ENCODE measurements at regions not wholly inside any gene's neighbourhood (a gene's known extent, or its start where the extent isn't known, plus 50 kb on each side); places are given as distances from the start of the nearest gene placed in this dataset.

DNA sequence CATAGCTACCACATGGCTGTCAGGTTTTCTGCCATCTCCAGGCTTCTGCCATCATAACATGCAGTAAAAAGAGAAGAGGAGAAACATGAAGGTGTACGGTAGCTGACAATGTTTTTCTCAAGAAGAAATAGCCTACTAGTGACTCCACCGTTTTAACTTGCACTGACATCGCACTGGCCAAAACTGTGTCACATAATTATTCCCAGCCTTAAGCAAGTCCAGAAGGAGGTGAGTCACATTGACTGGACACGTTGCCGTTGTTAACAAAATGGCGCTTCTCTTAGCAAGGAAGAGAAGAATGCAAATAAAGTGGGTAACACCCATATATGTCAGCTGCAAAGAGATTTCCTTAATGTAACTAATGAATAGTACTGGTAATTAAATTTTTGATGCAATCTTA, 810.4 kb upstream of the SLC10A2 start:
- DNase-seq = no peak

DNA sequence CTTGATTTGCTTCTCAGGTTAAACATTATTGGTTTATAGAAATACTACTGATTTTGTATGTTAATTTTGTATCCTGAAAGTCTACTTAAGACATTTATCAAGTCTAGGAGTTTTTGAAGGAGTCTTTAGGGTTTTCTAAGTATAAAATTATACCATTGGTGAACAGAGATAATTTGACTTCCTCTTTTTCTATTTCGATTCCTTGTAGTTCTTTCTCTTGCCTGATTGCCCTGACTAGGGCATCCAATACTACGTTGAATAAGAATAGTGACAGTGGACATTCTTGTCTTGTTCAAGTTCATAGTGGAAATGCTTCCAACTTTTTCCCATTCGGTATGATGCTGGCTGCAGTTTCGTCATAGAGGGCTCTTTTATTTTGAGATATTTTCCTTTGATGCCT, 807.5 kb upstream of the SLC10A2 start:
- no peak for DNase-seq

DNA sequence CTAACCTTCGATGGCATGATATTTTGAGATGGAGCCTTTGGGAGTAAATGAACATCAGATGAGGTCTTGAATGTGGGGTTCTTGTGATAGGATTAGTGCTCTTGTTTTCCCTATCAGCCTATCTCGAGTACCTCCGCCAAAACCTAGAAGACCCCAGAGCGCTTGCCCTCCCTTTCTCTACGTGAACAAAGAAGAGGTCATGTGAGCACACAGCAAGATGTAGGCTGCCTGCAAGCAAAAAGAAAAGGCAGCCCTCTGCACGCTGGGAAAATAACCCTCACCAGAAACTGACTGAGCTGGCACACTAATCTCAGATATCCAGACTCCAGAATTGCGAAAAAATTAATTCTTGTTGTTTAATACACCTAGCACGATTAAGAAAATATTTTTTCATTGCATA, 799.8 kb upstream of the SLC10A2 start:
- DNase-seq = no peak

DNA sequence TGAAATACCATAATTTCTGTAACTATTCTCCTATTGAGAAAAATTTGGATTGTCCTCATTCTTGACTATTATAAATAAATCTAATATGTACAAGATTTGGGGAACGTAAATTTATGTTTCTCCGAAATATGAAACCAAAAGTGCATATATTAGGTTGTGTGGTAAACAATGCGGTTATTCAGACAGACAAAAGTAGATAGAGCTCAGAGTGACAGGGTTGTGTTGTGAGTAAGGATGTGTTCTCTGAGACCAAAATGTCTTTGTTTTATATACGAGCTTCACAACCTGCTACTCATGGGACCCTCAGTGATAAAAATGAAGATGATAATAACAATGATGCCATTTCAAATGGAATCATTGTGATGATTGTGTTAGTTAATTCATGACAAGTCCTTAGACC, 796.3 kb upstream of the SLC10A2 start:
- no peak for DNase-seq

DNA sequence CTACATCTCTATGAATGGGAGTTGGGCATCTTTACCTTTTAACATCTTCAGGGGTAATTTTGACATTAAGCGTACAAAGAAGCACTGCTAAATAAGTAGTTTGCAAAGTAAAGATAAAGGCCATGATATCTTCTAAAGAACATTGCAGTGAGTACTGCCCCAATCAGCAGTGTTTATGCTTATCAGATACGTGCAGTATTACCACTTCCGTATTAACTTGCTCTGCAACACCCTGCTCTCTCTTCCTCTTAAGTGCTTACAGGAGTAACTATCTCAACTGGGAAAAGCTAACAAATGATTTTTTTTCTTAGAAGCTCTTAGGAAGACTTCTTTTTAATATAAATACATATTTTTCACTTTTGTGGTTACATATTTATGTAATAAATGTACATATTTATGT, 793.7 kb upstream of the SLC10A2 start:
- no peak for DNase-seq

DNA sequence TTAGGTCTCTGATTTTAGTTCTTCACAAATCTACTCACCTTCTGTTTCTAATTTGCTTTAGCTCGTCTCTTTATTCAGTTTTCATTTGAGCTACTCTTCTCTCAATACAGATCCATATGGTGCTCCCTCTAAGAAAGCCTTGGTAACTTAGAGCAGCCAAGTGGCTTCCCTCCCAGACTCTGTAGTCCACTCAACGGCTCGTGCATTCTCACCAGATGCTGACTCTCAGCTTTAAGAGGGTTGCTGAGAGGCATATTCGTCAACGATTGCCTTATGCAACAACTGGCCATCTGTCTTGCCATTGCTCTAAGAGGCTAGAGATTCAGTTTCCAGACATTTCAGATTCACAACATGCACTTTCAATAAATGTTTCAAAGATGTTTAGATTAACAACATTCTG, 785.8 kb upstream of the SLC10A2 start:
- no peak for DNase-seq

DNA sequence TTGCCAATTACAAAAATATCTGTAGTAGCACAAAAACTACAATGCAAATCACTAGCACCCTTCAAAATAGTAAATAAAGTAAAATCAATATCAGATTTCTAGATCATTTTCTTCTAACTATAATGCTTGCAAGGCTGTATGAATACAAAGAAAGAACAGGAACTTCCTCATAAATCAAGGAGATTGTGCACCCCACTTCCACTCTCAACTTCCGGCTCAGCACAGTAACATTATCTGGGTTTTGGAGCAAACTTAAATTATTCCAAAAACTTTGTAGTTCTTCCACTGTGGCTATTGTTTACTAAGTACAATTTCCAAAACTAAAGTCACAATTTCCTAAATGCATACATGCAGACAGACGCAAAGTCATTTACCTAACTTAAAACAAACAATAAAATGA, 778.3 kb upstream of the SLC10A2 start:
- DNase-seq = no peak

DNA sequence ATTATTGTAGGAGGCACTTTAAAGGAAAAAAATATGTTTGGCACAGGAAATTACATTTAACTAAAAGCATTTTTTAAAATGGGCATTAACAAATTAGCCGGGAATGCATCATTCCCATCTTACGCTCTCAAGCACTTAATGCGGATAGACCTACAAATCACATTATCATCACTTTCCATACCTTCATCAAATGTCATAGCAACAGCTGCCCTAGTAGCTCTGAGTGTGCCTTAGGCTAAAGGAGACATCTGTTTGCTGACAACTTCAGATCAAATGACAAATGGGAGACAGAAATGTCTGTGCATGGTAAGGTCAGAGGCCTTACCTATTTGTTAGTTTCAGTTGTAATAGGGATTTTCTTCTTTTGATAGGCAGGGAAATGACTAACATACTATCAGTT, 773.2 kb upstream of the SLC10A2 start:
- DNase-seq = no peak

DNA sequence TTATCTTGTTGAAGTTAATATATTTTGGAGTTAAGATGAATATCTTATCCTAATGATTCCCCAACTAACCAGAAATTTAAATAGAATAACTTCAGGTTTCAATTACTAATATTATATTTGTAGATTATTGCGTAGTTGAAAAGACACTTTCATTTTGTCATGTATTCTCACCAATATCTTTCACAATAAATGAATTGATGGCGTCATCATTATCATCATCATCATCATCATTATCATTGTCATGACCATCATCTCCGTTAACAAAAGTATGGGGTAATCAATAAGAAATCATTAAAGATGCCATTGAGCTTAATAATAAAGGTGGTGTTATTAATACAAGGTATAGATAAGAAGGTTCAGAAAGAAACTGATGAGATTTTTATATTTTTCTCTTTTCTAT, 768.8 kb upstream of the SLC10A2 start:
- no peak for DNase-seq

DNA sequence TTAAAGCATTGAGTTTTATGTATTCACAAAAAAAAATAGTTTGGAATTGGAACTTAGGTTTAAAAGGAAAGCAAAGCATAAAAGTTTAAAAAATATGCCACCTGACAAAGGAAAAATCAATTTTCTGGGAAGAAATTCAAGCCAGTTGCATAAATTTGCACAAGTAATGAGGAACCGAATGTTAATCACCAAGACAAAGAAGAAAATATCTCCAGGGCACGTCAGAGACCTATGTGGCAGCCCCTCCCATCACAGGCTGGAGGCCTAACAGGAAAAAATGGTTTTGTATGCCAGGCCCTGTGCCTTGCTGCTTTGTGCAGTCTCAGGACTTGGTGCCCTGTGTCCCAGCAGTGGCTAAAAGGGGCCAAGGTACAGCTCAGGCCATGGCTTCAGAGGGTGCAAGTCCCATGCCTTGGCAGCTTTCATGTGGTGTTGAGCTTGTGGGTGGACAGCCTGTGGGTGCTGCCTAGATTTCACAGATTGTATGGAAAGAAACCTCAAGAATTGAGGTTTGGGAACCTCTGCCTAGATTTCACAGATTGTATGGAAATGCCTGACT, 767.2 kb upstream of the SLC10A2 start:
- no peak for DNase-seq

DNA sequence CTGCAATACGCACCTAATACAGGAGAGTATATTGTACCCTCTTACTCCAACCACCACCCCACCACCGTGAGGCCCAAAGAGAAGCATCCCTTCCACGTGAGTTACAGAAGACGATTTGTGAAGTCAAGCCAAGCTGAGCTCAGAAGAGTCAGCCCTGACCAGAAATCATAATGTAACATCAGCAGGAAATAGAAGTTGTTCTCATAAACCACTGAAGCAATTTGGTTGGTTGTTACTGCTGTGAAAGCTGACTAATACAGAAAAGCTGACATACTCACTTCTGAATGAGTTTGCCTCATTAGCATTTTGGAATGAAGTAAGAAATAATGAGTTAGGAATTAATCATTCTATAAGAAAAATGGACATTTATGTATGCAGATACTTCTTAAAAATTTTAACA, 749.4 kb upstream of the SLC10A2 start:
- DNase-seq = no peak

DNA sequence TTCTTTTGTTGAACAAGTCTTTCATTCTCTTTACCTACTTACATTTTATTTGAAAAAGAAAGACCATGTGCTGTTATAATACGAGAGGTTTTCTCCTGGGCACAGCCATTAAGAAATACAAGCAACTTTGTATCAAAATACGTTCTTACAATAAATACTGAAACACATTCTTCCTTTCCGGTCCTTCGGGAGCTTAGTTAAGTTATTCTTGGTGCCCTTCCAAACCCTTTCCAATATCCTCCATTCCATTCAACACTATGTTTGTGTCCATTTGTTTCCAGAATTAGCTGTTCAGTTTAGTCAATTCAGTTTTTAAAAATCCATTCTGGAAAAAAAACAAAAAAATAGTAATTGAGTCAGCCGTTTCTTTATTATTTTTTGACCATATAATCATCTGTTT, 746.8 kb upstream of the SLC10A2 start:
- DNase-seq = no peak

DNA sequence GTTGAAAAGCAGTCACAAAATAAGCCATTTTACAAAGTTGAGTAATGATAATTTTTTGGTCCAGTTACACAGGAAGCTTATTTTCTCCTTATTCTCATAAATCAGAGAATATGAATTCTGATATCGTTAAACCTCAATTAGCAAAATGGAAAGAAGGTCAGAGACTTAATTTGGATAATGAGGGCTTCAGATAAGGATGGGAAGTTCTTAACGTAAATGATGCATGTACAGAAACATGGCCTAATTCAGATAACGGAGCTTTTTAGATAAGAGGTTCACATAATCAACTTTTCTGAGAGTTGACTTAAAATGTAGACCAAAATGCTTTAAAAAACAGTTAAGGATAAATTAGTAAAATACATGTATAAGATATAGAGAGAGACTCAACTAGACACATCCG, 746.3 kb upstream of the SLC10A2 start:
- DNase-seq = no peak

DNA sequence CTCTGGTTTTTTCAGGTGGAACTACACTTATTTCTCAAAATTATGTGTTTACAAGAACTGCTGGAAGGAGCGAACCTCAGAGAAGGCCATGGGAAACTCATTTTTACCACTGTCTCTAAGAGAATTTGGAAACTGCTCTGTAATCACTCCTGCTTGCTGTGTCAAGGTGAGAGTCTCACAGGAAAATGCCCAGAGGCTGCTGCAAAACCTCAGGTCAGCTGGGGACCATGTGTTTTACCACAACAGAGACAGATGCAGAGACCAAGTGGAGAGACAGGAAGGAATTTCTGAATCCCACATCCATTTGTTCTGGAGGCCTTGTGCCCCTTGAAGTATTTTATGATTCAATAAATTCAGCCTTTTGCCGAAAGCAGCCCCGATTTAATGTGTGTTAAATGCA, 743.8 kb upstream of the SLC10A2 start:
- no peak for DNase-seq

DNA sequence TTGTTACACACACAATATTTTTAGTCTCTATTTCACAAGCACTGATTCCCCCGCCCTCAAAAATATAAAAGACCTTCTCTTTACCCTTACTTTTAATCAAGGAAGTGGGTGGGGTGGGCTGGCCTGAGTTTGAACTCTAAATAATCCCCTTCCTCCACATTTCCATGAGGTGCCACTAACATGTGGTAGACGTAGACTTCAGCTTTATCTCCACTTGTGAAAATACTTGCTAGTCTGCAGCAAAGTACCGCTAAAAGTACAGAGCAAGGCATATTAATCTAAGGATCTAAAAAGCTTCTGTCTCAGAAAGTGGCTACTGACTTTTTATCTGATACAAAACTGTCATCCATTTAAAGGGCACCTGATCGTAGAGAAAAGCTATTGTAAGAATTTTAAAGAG, 739.6 kb upstream of the SLC10A2 start:
- DNase-seq = no peak

DNA sequence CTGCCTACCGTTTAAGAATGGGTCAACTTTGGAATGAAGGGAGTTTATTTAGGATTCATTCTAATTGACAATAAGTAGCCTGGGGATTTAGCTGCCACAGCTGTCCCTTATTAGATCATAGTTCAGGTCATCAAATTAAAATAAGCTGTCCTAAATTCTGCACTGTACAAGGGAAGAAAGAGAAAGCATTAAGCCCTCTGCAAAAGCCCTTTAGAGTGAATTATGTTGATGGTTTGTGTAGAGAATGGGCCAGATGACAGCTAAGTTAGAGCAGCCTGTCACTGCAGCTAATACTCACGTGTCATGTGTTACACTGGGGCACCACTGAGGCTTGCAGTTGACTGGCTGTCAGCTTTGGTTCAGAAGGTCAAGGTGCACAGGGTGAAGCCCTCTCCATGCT, 737.1 kb upstream of the SLC10A2 start:
- DNase-seq = no peak

DNA sequence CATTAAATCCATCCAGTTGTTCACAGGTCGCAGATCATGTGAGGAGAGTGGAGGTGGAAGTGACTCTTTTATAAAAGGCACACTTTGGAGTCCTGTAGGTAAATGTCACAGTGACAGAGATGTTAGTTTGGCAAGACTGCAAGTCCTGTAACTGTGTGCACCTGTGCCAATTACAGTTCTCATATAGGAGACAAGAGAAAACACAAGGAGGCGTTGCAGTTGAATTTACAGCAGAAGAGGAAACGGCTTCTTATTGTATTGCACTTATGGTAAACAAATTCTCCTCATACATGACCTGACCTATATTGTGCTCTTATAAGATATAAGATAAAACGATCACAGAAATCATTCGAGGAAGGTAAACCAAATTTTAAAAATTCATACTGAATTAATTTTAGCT, 732.8 kb upstream of the SLC10A2 start:
- no peak for DNase-seq

DNA sequence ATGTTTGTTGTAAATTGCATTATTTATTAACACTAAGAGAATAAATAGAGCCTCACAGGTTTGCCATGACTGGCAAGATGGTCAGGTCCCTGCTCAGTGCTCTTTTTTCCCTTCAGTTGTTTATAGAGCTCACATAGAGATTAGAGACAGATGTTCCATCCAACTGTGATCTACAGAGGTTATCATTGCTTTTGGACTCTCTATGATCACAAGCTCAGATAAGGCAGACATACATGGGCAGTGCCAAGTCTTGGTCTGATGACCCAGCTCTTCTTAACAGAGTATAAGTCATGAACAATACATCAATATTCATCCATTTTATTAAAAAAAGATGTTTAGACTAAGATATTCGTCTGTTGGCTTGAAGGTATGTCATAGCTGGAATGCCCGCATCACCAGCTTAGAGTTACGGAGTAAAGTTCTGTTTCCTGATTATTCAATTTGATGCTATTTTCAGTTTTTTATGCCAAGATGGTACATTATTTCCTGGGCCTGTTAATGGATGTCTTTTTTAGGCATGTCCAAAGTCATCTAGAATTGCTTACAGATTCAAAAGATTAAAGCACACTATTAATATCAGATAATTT, 729.8 kb upstream of the SLC10A2 start:
- DNase-seq = no peak

DNA sequence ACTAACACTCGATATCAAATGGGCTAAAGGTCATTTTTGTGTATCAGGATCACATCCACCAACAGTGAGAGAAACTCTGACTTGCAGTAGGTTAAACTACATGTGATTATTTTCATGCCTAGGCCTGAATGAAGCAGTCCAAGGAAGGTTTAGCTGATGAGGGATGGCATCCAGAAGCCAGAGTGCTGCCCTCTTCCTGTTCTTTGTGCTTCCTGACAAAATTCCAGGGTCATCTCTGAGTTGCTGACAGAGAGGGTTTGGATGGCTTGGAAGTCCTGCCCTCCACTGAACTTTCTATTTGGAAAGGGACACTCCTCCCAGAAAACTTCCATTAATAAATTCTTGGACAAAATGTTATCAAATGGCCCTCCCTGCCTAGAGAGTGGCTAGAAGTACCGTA, 728.3 kb upstream of the SLC10A2 start:
- no peak for DNase-seq

DNA sequence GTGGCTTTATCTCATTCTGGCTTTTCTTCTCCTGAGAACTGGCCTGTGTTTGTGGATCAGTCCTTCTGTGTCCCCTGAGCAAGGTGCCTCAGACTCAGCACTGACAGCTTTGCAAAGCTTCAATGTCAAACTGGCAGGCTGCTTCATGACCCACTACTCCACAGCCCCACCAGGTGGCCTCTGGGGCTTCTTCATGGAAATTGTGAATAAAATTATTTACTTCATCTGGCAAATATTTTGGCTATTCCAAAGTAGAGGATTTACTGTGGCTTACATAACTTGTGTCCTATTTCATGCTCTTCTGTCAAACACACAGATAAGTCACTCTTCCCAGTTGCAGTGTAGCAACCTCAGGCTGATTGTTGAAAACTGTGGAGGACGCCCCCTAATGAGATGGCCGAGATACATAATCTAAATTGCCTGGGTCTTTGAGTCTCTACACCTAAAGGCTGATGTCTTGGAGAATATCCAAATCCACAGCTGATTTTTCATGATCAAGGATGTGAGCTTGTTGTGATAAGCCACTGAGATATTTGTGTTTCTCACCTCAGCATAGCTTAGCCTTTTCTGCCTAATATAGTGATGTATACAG, 721.9 kb upstream of the SLC10A2 start:
- DNase-seq = no peak

DNA sequence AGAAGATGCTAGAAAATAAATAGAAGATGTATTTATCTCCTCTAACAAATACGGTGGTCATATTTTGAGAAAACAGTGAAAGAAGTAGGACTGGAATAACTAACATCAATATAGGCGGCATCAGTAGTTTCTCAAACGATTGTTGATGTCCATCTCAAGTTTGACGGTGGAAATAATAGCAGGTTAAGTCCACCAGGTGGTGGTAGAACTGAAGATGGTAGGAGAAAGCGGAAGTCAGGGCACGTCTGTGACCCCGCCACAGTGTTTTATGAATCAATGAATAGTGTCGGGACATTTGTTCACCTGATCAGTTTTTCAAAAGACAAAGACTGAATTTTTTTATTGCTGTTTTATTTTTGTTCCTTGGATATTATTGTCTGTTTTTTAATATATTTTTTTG, 706.4 kb upstream of the SLC10A2 start:
- DNase-seq = no peak

DNA sequence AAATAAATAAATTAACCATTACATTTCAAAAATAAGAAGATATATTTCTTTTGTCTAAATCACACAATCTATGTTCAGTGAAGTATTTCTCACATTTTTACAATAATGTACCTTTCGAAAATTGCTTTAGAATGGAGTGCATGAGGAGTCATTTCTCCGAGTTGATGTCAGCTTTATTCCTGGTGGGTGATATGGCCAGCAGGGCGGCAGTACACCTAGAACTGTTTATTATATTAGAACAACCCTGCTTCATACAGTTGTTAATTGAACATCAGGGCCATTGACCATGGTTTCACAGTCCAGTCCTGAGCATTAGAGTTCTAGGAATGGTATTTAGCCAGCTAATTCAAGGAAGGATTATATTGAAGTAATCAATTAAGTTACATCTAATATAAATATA, 696.3 kb upstream of the SLC10A2 start:
- DNase-seq = no peak

DNA sequence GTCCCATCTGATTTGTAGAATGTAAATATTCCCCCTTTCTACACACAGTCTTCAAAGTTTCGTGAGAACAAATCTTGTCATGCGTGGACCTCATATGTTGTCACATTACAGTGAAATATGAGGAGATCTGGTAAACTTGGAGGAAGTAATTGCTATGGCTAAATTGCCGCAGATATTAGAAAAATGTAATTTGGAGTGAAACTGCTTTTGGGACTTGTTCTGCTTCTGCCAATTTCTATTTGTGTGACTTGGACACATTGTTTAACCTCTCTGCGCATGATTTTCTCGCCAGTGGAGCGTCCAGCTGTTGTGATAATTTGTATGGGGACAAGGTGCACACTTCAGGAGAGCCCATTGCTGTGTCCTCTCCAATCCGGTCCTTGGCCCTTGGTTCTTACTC, 693.1 kb upstream of the SLC10A2 start:
- no peak for DNase-seq

DNA sequence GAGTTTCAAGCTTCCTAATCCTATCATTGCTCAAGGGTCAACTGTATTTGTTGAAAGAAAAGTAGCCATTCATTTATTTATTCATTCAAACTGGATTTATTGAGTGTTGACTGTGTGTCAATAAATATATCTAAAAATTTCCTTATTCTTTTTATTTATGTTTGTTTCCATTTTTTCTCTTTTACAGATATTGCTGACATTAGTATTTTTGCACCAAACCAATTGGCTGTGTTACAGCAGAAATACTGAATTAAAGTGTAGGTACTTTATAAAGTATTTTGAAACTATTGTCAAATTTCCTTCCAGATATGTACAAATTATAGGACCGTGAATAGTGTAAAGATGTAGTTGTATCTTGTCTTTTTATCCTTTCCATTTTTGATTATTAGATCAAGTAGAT, 692.0 kb upstream of the SLC10A2 start:
- no peak for DNase-seq

DNA sequence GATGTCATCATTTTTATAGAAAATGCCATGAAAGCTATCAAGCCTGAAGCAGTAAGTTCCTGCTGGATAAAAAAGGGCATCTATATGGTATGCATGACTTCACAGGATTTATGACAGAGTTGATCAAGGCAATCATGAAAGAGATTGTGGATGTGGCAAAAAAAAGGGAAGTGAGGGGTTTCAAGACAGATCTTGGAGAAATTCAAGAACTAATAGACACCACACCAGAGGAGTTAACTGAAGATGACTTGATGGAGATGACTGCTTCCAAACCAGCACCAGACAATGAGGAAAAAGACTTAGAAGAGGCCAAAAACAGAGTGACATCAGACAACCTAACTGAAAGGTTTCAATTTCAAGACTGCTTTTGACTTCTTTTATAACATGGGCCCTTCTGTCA, 691.1 kb upstream of the SLC10A2 start:
- DNase-seq = no peak
